ENCODE measurements at regions not wholly inside any gene's neighbourhood (a gene's known extent, or its start where the extent isn't known, plus 50 kb on each side); places are given as distances from the start of the nearest gene placed in this dataset.

DNA sequence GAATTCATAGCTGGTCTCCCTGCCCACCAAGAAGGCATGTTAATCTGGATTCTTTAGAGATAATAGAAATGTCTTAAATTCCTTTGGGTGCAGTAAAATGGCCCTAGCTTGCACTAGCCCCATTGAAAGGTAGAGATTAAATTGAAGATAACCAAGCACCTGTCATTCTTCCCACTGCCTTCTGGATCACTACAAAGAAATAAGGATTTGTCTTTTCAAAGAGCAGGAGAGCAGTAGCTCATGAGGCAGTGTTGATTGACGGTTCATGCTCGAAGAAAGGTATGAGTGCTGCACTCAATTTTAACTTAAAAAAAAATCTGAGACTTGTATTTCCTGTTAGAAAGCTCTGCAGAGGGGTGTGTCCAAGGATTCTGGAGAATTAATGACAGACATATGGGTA lies 74.9 kb upstream of the F3 start:
- peaks cover 5% of the 10 kb centered on the region for H3K27me3 Mint-ChIP-seq
- POLR2A ChIA-PET, result no interaction called here
- H3K27ac Mint-ChIP-seq, result no peak overlapping the region
- H3K9me3 Mint-ChIP-seq, result peaks cover 3% of the 10 kb centered on the region
- no peak overlapping the region for H3K4me3 Mint-ChIP-seq
- H3K4me1 Mint-ChIP-seq, result peaks cover 3% of the 10 kb centered on the region
- no peak for ATAC-seq (ENCODE audit: low read depth)
- H3K36me3 Mint-ChIP-seq, result no peaks in the 10 kb centered on the region
- DNase-seq, result no peak

DNA sequence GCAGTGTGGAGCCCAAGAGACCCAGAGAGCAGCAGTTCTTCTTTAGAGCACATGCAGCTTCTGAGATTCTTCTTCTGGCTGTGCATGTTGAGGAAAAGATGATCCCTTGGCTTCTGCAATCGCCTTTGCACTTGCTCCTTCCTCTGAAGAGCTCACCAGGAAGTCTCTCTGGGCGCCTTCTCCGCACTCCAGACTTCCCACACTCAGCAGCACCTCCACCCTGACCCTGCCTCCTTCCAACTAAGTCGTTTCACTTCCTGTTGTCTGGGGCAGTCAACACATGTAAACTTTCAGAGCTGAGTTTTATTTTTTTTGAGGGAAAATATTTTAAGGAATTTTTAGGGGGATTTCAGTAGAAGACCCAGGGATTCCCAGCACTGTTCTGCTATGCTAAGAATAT lies 73.4 kb upstream of the F3 start:
- Mint-ChIP-seq H3K4me3 (no peak overlapping the region), H3K27me3 (peaks cover 5% of the 10 kb centered on the region), H3K36me3 (no peaks in the 10 kb centered on the region), H3K27ac (no peak overlapping the region), H3K9me3 (peaks cover 3% of the 10 kb centered on the region), H3K4me1 (peaks cover 3% of the 10 kb centered on the region)
- ATAC-seq (ENCODE audit: low read depth) (no peak), DNase-seq (no peak)
- POLR2A ChIA-PET, result no interaction called here

DNA sequence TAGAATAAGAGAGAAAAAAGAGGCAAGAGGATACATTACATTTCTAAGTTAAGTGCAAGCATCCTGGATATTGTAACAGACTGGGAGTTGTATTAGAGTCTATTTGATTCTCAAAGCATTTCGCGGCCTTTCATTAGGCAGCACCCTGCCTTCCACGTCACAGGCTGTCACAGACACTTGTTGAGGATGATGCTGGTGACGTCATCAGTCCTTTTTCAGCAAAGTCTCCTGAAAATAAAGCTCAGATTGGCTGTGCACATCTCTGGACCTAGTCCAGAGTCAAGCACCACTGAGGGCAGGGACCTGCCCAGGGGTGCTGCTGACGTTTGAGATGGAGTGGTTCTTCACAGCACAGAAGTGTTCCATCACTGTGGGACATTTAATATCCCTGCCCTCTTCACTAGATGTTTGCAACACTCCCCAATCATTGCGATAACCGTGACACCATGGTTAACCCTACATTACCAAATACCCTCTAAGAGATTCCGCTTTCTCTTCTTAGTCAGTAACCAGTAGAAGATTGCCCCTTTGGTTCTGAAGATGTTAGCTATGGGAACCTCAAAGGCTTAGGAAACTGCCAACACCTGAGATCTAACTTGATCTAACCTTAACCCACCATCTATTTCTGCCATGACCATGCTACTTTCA lies 72.7 kb upstream of the F3 start:
- ATAC-seq (ENCODE audit: low read depth), result no peak
- H3K9me3 Mint-ChIP-seq, result peaks cover 3% of the 10 kb centered on the region
- H3K27me3 Mint-ChIP-seq, result peaks cover 12% of the 10 kb centered on the region
- H3K4me1 Mint-ChIP-seq, result peaks cover 3% of the 10 kb centered on the region
- DNase-seq, result no peak
- H3K4me3 Mint-ChIP-seq, result no peak overlapping the region
- POLR2A ChIA-PET, result no interaction called here
- no peak overlapping the region for H3K27ac Mint-ChIP-seq
- H3K36me3 Mint-ChIP-seq, result no peaks in the 10 kb centered on the region

DNA sequence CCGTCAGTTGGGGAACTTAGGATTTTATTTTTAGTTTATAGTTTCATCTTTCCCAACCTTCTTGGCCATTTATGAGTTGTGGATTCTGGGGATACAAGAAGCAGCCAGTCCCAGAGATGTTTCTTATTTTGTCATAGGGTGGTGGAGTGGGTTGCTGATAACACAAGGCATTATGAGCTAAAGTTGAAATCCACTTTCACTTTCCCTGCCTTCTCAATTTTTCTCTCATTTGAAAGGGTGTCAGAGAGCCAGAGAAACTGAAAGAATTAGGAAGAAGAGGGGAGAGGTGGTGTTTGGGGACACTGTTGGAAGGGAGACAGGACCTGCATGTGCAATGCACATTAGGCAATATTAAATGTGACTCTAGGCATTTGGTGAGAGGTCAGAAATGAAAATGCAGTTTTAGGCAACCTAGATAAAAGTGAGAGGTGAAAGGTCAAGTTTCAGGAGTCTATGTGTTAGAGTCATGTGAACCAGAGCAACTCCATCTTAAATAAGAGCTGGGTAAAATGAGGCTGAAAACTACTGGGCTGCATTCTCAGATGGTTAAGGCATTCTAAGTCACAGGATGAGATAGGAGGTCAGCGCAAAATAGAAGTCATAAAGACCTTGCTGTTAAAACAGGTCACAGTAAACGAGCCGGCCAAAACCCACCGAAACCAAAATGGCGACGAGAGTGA lies 71.1 kb upstream of the F3 start:
- POLR2A ChIA-PET, result no interaction called here
- Mint-ChIP-seq H3K27ac (no peak overlapping the region), H3K4me3 (no peak overlapping the region)

DNA sequence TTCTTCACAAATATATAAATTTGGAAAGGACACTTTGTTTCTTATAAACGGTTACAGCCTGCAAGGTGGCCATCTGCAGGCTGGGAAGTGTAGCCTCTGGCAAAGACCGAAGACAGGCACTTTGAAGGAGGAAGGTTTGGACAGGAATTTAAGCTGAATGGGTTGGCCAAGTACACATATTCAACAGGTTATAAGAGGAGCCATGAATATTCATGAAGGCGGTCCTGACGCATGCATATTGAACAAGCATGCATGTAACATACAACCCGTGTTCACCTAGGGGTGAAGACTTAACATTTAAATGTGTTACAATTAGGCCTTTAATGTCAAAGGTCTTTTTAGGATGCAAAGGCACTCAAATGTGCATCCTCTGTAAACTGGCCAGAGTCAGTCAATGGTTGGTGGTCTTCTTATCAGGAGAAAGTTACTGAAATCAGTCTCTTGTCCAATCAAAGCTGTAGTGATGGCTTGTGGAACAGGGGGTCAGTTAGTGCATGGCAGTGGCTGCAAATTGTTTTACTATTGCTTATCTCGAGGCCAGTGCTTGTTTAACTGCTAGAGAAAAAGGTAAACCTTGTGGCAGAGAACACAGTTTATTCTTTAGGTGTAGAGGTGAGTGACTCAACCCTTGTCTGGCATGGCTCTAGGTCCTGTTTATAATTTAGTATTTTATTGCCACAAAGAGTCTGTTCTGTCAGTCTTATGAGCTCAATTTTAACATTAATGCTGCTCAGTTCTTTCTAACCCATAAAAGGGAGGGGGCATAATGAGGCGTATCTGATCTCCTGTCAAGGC lies 70.3 kb upstream of the F3 start:
- ATAC-seq (ENCODE audit: low read depth), result no peak
- no peak overlapping the region for H3K27ac Mint-ChIP-seq
- DNase-seq, result no peak
- H3K36me3 Mint-ChIP-seq, result no peaks in the 10 kb centered on the region
- peaks cover 8% of the 10 kb centered on the region for H3K27me3 Mint-ChIP-seq
- peaks cover 3% of the 10 kb centered on the region for H3K4me1 Mint-ChIP-seq
- no peaks in the 10 kb centered on the region for H3K9me3 Mint-ChIP-seq
- no peak overlapping the region for H3K4me3 Mint-ChIP-seq
- POLR2A ChIA-PET, result no interaction called here

More for the DNA sequence above, 71.1 kb upstream of the F3 start:
- ATAC-seq (ENCODE audit: low read depth) (no peak), DNase-seq (no peak)
- H3K4me1 Mint-ChIP-seq, result peaks cover 3% of the 10 kb centered on the region
- no peaks in the 10 kb centered on the region for H3K9me3 Mint-ChIP-seq
- H3K27me3 Mint-ChIP-seq, result peaks cover 7% of the 10 kb centered on the region
- H3K36me3 Mint-ChIP-seq, result no peaks in the 10 kb centered on the region

DNA sequence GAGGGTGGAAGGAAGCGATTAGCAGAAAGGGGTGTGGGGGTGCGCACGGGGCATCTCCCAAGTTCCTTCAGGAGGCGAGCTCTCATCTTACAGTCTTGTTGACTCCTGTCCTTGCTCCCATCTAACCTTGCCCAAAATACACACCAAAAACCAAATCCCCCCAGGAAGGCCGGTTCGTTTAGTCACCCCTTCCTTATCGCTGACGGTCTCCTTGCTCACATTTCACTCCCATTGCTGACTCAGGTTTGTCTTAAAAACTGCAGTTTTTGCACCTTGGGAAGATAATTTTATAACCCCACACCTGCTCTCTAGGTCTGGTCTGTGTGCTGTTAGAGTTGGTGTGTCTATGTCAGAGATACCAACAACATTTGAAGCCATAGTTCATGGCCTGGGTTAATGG lies 68.1 kb upstream of the F3 start:
- no peaks in the 10 kb centered on the region for H3K36me3 Mint-ChIP-seq
- H3K4me1 Mint-ChIP-seq, result peaks cover 2% of the 10 kb centered on the region
- H3K27me3 Mint-ChIP-seq, result peaks cover 12% of the 10 kb centered on the region
- no peak overlapping the region for H3K4me3 Mint-ChIP-seq
- ATAC-seq (ENCODE audit: low read depth) (no peak), DNase-seq (no peak)
- H3K27ac Mint-ChIP-seq, result no peak overlapping the region
- H3K9me3 Mint-ChIP-seq, result no peaks in the 10 kb centered on the region
- POLR2A ChIA-PET, result no interaction called here

DNA sequence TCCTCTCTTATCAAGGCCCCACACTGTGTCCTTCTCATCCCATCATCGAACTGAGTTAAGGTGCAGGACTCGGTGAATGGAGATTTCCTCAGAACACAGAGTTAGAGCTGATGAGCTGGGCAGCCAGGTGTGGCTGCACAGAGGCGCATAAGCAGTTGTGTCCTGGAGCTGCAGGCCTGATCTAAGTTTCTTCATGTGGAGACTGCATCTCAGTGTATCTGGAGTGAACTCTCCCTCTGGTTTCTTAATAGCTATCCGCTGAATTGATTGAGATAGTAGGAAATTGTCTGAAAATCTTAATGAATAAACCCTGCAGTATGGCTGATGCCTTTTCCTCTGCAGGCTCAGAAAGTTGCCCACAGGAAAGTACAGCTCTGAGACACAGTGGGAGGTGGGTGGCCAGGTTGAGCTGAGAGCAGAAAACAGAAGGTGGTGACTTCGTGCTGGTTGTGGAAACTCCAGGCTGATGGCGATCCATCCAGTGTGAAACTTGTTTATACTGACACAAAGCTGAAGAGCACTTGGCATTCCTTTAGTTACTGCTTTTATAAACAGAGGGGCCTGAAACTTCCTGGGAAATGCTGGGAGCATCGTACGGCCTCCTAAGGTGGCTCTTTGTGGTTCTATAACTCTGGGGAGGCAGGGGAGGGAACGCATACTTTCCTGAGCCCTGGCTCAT lies 67.4 kb upstream of the F3 start:
- DNase-seq, result no peak
- H3K36me3 Mint-ChIP-seq, result no peaks in the 10 kb centered on the region

DNA sequence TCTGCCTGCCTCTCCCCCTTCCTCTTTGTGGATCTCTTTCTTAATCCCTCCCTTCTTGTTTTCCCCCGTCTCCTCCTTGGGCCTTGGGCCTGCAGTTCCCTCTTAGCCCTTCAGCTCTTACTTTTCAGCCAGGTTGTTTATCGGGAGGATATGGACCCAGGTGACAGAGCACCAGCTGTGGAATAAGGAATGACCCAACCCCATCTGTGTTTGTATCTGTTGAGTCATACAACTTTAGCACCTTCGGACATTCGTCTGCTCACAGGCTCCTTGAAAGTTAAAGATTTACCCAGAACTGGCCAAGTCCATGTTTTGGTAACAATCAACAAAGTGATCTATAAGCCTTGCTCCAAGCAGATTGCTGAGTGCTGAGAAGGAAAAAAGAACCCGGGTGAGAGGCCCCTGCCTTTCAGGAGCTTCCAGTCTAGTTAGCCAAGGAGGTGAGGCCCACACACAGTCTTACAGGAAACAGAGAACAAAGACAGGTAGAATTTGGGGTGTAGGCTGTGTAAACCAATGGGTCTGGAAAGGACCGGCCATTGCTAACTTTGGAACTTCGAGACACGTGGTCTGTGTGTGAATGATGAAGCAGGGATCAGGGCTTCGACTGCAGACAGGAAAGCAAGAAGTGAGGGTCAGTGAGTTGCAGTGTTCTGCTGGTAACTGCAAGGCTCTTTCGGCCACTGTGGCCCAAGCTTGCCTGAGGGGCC lies 66.7 kb upstream of the F3 start:
- Mint-ChIP-seq H3K27me3 (peaks cover 20% of the 10 kb centered on the region), H3K9me3 (no peaks in the 10 kb centered on the region), H3K27ac (no peak overlapping the region), H3K4me1 (peaks cover 2% of the 10 kb centered on the region), H3K4me3 (no peak overlapping the region), H3K36me3 (no peaks in the 10 kb centered on the region)
- no peak for ATAC-seq (ENCODE audit: low read depth)
- POLR2A ChIA-PET, result no interaction called here
- no peak for DNase-seq

More for the DNA sequence above, 67.4 kb upstream of the F3 start:
- Mint-ChIP-seq H3K27me3 (peaks cover 13% of the 10 kb centered on the region), H3K4me1 (peaks cover 2% of the 10 kb centered on the region), H3K4me3 (no peak overlapping the region), H3K27ac (no peak overlapping the region), H3K9me3 (no peaks in the 10 kb centered on the region)
- ATAC-seq (ENCODE audit: low read depth), result no peak
- POLR2A ChIA-PET, result no interaction called here

DNA sequence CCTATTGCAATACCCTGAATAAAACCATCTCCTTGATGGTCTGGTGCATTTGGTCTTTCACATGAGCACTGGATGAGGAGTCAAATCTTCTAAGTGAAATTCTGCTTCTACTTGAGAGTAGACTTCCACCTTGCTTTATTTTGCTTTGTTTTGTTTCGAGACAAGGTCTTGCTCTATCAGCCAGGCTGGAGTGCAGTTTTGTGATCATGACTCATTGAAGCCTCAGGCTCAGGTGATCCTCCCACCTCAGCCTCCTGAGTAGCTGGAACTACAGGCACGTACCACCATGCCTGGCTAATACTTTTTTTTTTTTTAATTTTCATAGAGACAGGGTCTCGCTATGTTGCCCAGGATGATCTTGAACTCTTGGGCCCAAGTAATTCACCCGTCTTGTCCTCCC lies 65.8 kb upstream of the F3 start:
- DNase-seq (no peak), ATAC-seq (ENCODE audit: low read depth) (no peak)
- Mint-ChIP-seq H3K27me3 (peaks cover 24% of the 10 kb centered on the region), H3K4me3 (no peak overlapping the region), H3K36me3 (no peaks in the 10 kb centered on the region), H3K4me1 (peaks cover 3% of the 10 kb centered on the region), H3K27ac (no peak overlapping the region), H3K9me3 (no peaks in the 10 kb centered on the region)
- POLR2A ChIA-PET, result no interaction called here

DNA sequence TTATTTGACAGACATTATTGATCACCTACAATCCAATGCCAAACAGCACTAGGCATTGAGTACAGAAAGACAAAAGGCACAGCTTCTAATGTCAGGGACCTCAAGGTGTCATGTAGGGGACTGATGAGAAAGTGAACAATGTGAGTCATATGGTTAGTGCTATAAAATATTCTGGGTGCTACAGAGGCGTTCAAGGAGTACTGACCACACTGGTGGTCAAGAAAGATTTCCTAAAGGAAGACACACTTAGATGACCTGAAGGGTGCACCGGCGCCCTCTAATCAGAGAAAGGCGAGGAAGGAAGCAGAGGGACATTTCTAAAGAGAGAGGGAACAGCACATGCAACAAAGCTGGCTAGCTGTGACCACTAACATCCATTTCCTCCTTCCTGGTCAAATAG lies 64.9 kb upstream of the F3 start:
- Mint-ChIP-seq H3K4me1 (peaks cover 5% of the 10 kb centered on the region), H3K9me3 (no peaks in the 10 kb centered on the region), H3K4me3 (no peak overlapping the region), H3K27me3 (peaks cover 32% of the 10 kb centered on the region), H3K27ac (no peak overlapping the region), H3K36me3 (no peaks in the 10 kb centered on the region)
- no peak for DNase-seq
- no peak for ATAC-seq (ENCODE audit: low read depth)
- POLR2A ChIA-PET, result no interaction called here

DNA sequence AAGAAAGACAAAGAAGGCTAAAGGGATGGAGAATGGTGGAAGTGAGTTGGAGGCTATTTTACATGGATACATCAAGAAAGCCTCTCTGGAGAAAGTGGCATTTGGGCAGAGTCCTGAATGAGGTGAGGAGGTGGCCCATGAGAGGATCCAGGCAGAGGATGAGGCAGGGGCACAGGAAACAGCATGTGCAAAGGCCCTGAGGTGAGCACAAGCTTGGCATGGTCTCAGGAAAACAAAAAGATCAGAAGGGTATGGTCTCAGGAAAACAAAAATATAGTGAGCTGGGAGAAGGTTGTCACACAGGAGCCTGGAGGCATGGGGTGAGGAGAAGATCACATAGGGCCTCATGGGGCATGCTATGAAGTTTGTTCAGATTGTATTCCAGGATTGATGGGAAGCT lies 62.1 kb upstream of the F3 start:
- POLR2A ChIA-PET, result no interaction called here
- Mint-ChIP-seq H3K4me1 (peaks cover 5% of the 10 kb centered on the region), H3K9me3 (no peaks in the 10 kb centered on the region)

DNA sequence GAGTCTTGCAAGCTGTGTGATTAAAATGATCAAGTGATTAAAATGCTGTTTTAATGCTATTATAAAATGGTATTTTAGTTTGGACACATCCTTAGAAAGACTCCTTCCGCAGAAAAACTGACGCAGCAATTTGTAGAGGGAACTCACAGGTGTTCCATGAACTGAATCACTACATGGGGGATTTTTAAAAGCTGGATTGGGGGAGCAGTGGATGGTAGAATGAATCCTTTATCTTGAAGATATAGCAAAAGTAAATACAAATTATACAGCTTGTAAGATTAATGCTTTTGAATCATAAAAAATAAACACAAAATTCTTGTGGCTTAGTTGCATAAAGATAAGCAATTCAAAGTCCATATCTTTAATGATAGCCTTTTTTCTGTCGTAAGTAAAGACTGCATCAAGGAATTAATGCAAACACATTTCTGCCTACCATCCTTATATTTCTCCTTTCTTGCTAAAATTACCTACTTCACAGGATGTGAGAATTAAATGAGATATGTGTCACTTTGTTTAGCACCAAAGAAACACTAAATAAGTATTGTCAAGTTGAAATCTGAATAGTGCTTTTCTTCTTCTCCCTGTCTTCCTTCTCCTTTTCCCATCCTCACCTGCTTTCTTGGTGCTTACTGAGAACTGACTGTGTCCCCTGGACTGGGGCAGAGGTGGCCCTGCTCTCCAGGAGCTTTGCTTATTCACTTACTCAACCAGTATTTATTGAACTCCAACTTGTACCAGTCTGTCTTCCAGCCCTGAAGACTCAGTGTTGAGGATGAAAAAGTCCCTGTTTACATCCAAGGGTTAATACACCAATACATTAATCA lies 61.5 kb upstream of the F3 start:
- Mint-ChIP-seq H3K27ac (no peak overlapping the region), H3K27me3 (peaks cover 32% of the 10 kb centered on the region), H3K4me3 (no peak overlapping the region), H3K36me3 (no peaks in the 10 kb centered on the region), H3K4me1 (peaks cover 5% of the 10 kb centered on the region), H3K9me3 (no peaks in the 10 kb centered on the region)
- POLR2A ChIA-PET, result no interaction called here
- DNase-seq, result no peak
- no peak for ATAC-seq (ENCODE audit: low read depth)

More for the DNA sequence above, 62.1 kb upstream of the F3 start:
- H3K36me3 Mint-ChIP-seq, result no peaks in the 10 kb centered on the region
- DNase-seq (no peak), ATAC-seq (ENCODE audit: low read depth) (no peak)
- peaks cover 31% of the 10 kb centered on the region for H3K27me3 Mint-ChIP-seq
- no peak overlapping the region for H3K4me3 Mint-ChIP-seq
- H3K27ac Mint-ChIP-seq, result no peak overlapping the region
